Hematopoietic multipotent progenitor cell treated with erythropoietin and hydrocortisone succinate and interleukin-3 and kit ligand, for 8 days (in vitro differentiated cells): ENCODE measurements at regions not wholly inside any gene's neighbourhood (a gene's known extent, or its start where the extent isn't known, plus 50 kb on each side); places are given as distances from the start of the nearest gene placed in this dataset.

Experiments
- DNase-seq: peaks from one replicate; pipeline ENCODE4 v3.0.0-alpha.2; 2015

GRCh38 chr6:165742047-165742446 lies 79.0 kb upstream of the PDE10A start:
- DNase-seq = no peak

- DNase-seq = no peak
These were observed 74.4 kb upstream of the PDE10A start for GRCh38 chr6:165737396-165737795.

- no peak for DNase-seq
These were observed 72.0 kb upstream of the PDE10A start for GRCh38 chr6:165735065-165735464.

- DNase-seq = no peak
These were observed 70.4 kb upstream of the PDE10A start for GRCh38 chr6:165733489-165733791.

GRCh38 chr6:165732696-165733488 lies 69.9 kb upstream of the PDE10A start:
- no peak for DNase-seq

- DNase-seq = peak; percentile 28
These were observed 66.4 kb upstream of the PDE10A start for GRCh38 chr6:165729307-165729936.

GRCh38 chr6:165728216-165728615 lies 65.2 kb upstream of the PDE10A start:
- DNase-seq = no peak

GRCh38 chr6:165726965-165727381 lies 63.9 kb upstream of the PDE10A start:
- no peak for DNase-seq

- no peak for DNase-seq
These were observed 63.3 kb upstream of the PDE10A start for GRCh38 chr6:165726290-165726875.

GRCh38 chr6:165725201-165725600 lies 62.2 kb upstream of the PDE10A start:
- DNase-seq = peak; percentile 9

GRCh38 chr6:165723326-165723725 lies 60.3 kb upstream of the PDE10A start:
- no peak for DNase-seq

GRCh38 chr6:165722022-165722421 lies 59.0 kb upstream of the PDE10A start:
- DNase-seq = no peak

- no peak for DNase-seq
These were observed 58.3 kb upstream of the PDE10A start for GRCh38 chr6:165721356-165721755.

GRCh38 chr6:165718491-165718891 lies 55.5 kb upstream of the PDE10A start:
- no peak for DNase-seq

GRCh38 chr6:165717732-165718465 lies 54.9 kb upstream of the PDE10A start:
- DNase-seq = no peak

GRCh38 chr6:165716886-165717285 lies 53.8 kb upstream of the PDE10A start:
- no peak for DNase-seq

GRCh38 chr6:165715428-165715827 lies 52.4 kb upstream of the PDE10A start:
- no peak for DNase-seq

- no peak for DNase-seq
These were observed 51.9 kb upstream of the PDE10A start for GRCh38 chr6:165714907-165715306.

- DNase-seq = no peak
These were observed 50.9 kb upstream of the PDE10A start for GRCh38 chr6:165713845-165714466.
